Stimulated activated naive B cell treated with anti-CD40 and anti-IgM and Interleukin-4, amounts not matched to agents 10 μg/mL and 1 μg/mL and 100 μg/mL, for 72 hours (primary cell): ENCODE measurements at regions not wholly inside any gene's neighbourhood (a gene's known extent, or its start where the extent isn't known, plus 50 kb on each side); places are given as distances from the start of the nearest gene placed in this dataset.
"Not testable (repeated sequence)": the region's sequence is repeated elsewhere in the genome, so short reads cannot be mapped to it uniquely, and the experiment has no call there.

Experiments used
- ATAC-seq, 2 donors: fragments of 150-1000 bp; cut with Tn5 transposase; replicated peaks; 2 replicates each; pipeline ENCODE4 v1.10.0; 2021; ENCODE audit warnings: moderate library complexity in 1 of 2
- DNase-seq: peaks from one replicate; pipeline ENCODE4 v3.0.0; 2021
- H3K27ac Mint-ChIP-seq: one replicate; pipeline ENCODE4 v1.8.0; 2022; ENCODE audit warnings: mild to moderate bottlenecking, mixed read lengths
- H3K27me3 Mint-ChIP-seq, 2 donors: one replicate each; pipeline ENCODE4 v1.8.0; 2022; ENCODE audit warnings: mixed read lengths in 2 of 2
- H3K36me3 Mint-ChIP-seq, 2 donors: one replicate each; pipeline ENCODE4 v1.8.0; 2022; ENCODE audit warnings: mixed read lengths in 2 of 2, mild to moderate bottlenecking in 1 of 2
- H3K4me1 Mint-ChIP-seq, 2 donors: one replicate each; pipeline ENCODE4 v1.8.0; 2022; ENCODE audit warnings: mixed read lengths in 2 of 2, mild to moderate bottlenecking in 1 of 2
- H3K4me3 Mint-ChIP-seq, 2 donors: one replicate each; pipeline ENCODE4 v1.8.0; 2022; ENCODE audit warnings: mild to moderate bottlenecking in 2 of 2, mixed read lengths in 2 of 2, moderate library complexity in 1 of 2
- H3K9me3 Mint-ChIP-seq, 2 donors: one replicate each; pipeline ENCODE4 v1.8.0; 2022; ENCODE audit warnings: mixed read lengths in 2 of 2, mild to moderate bottlenecking in 1 of 2

DNA sequence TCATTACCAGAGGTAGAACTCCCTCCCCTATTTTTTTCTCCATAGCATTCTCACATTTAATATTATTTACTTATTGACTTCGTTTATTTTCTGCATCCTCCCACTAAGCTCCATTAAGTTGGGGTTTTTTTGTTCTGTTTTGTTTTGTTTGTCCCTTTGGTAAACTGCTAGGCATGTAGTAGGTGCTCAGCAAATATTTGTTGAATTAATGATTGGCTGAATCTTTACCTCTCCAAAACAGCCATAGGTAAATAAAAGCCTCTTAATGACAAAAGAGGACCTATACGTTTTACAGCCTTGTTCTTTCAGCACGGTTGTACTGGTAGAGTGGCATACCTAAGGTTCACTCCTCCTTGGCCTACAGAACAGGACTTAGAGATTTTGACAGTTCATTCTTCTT, 52.0 kb downstream of the PRORP start:
- DNase-seq (no peak), ATAC-seq (no peak)
- no peak overlapping the region for H3K4me3 Mint-ChIP-seq
- peaks cover 4 to 8% of the 10 kb centered on the region in 2 donors for H3K4me1 Mint-ChIP-seq
- H3K36me3 Mint-ChIP-seq = peaks cover 43 to 52% of the 10 kb centered on the region in 2 donors
- H3K27ac Mint-ChIP-seq = no peak overlapping the region
- peaks cover 4 to 10% of the 10 kb centered on the region in 2 donors for H3K9me3 Mint-ChIP-seq
- no peaks in the 10 kb centered on the region for H3K27me3 Mint-ChIP-seq

GRCh38 chr14:35180179-35180578, 57.8 kb downstream of the PRORP start:
- no peak for ATAC-seq
- Mint-ChIP-seq H3K27ac (no peak overlapping the region), H3K27me3 (no peaks in the 10 kb centered on the region), H3K9me3 (peaks cover 0 to 3% of the 10 kb centered on the region in 2 donors), H3K4me1 (peaks cover 11 to 12% of the 10 kb centered on the region in 2 donors), H3K4me3 (no peak overlapping the region), H3K36me3 (peaks cover 28 to 29% of the 10 kb centered on the region in 2 donors)
- no peak for DNase-seq

DNA sequence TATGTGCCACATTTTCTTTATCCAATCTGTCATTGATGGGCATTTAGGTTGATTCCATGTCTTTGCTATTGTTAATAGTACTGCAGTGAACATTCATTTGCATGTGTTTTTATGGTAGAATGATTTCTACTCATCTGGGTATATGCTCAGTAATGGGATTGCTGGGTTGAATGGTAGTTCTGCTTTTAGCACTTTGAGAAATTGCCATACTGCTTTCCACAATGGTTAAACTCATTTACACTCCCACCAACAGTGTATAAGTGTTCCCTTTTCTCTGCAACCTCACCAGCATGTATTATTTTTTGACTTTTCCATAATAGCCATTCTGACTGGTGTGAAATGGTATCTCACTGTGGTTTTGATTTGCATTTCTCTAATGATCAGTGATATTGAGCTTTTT, 62.5 kb downstream of the PRORP start:
- H3K27ac Mint-ChIP-seq, H3K27me3 Mint-ChIP-seq, H3K4me3 Mint-ChIP-seq, DNase-seq, H3K9me3 Mint-ChIP-seq: not testable (repeated sequence)
- ATAC-seq = peak; percentile 63 to 79
- Mint-ChIP-seq H3K36me3 (peaks cover 13 to 19% of the 10 kb centered on the region in 2 donors), H3K4me1 (peaks cover 9 to 14% of the 10 kb centered on the region in 2 donors)

GRCh38 chr14:35189422-35189821, 67.1 kb downstream of the PRORP start:
- H3K27me3 Mint-ChIP-seq = no peaks in the 10 kb centered on the region
- H3K36me3 Mint-ChIP-seq = peaks cover 27 to 40% of the 10 kb centered on the region in 2 donors
- no peak overlapping the region for H3K4me3 Mint-ChIP-seq
- ATAC-seq (no peak), DNase-seq (no peak)
- peaks cover 9 to 13% of the 10 kb centered on the region in 2 donors for H3K4me1 Mint-ChIP-seq
- no peak overlapping the region for H3K27ac Mint-ChIP-seq
- H3K9me3 Mint-ChIP-seq = peaks cover 1 to 3% of the 10 kb centered on the region in 2 donors

- H3K9me3 Mint-ChIP-seq = peaks cover 0 to 1% of the 10 kb centered on the region in 2 donors
- no peak overlapping the region for H3K27ac Mint-ChIP-seq
- H3K4me1 Mint-ChIP-seq = peaks cover 0 to 2% of the 10 kb centered on the region in 2 donors
- no peaks in the 10 kb centered on the region for H3K27me3 Mint-ChIP-seq
- H3K4me3 Mint-ChIP-seq = no peak overlapping the region
- H3K36me3 Mint-ChIP-seq = peaks cover 20 to 36% of the 10 kb centered on the region in 2 donors
- DNase-seq (no peak), ATAC-seq (no peak)
Observed at GRCh38 chr14:35193161-35193560, 70.8 kb downstream of the PRORP start.

GRCh38 chr14:35194183-35194582, 71.8 kb downstream of the PRORP start:
- H3K36me3 Mint-ChIP-seq = peaks cover 20 to 36% of the 10 kb centered on the region in 2 donors
- not testable (repeated sequence) for ATAC-seq, H3K27me3 Mint-ChIP-seq, H3K4me3 Mint-ChIP-seq, H3K4me1 Mint-ChIP-seq, DNase-seq, H3K9me3 Mint-ChIP-seq, H3K27ac Mint-ChIP-seq

DNA sequence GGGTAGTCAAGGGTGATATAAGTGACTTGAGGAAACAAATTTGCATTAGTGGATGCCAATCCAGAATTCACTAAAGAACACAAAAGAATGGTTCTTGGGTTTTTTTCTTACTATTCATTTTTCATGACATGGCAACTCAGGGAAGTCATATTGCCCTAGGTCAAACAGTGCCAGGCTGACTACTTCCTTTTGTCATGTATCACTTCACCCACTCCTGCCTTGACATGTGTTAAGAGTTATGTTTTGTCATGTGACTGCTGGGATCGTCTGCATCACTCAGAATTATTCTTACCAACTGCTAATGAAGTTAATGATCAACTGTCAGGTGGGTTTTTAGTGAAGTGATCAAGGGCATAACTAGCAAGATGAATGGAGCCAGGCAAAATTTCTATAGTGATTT, 74.2 kb downstream of the PRORP start:
- peak overlapping the region; percentile 66 for H3K27ac Mint-ChIP-seq

GRCh38 chr14:35197015-35197414, 74.7 kb downstream of the PRORP start:
- Mint-ChIP-seq H3K4me1 (peaks cover 0 to 2% of the 10 kb centered on the region in 2 donors), H3K27me3 (no peaks in the 10 kb centered on the region), H3K4me3 (no peak overlapping the region), H3K27ac (no peak overlapping the region), H3K9me3 (peaks cover 0 to 1% of the 10 kb centered on the region in 2 donors), H3K36me3 (peaks cover 13 to 27% of the 10 kb centered on the region in 2 donors)
- ATAC-seq = no peak
- no peak for DNase-seq

More for the DNA sequence above, 74.2 kb downstream of the PRORP start:
- no peak overlapping the region for H3K4me3 Mint-ChIP-seq
- H3K27me3 Mint-ChIP-seq = no peaks in the 10 kb centered on the region
- peaks cover 0 to 2% of the 10 kb centered on the region in 2 donors for H3K4me1 Mint-ChIP-seq
- DNase-seq (no peak), ATAC-seq (peak; percentile 49 to 57)
- peaks cover 0 to 1% of the 10 kb centered on the region in 2 donors for H3K9me3 Mint-ChIP-seq
- H3K36me3 Mint-ChIP-seq = peaks cover 17 to 32% of the 10 kb centered on the region in 2 donors

DNA sequence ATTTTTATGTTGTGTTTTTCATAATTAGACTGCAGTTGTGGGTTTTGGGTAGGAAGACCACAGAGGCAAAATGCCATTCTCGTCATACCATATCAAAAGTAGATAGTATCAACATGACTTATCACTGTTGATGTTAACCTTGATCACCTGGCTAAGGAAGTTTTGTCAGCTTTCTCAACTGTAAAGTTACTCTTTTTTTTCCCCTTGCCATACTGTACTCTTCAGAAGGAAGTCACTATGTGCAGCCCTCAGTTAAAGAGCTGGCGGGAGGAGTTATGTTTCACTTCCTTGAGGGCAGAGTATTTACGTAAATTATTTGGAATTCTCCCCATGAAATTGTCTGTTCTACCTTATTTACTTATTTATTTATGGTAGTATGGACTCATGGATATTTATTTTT, 78.7 kb downstream of the PRORP start:
- Mint-ChIP-seq H3K4me1 (peaks cover 0 to 3% of the 10 kb centered on the region in 2 donors), H3K27me3 (no peaks in the 10 kb centered on the region), H3K27ac (no peak overlapping the region), H3K36me3 (peaks cover 0 to 14% of the 10 kb centered on the region in 2 donors), H3K9me3 (no peaks in the 10 kb centered on the region), H3K4me3 (no peak overlapping the region)
- peak; percentile 16 to 23 for ATAC-seq
- DNase-seq = no peak

DNA sequence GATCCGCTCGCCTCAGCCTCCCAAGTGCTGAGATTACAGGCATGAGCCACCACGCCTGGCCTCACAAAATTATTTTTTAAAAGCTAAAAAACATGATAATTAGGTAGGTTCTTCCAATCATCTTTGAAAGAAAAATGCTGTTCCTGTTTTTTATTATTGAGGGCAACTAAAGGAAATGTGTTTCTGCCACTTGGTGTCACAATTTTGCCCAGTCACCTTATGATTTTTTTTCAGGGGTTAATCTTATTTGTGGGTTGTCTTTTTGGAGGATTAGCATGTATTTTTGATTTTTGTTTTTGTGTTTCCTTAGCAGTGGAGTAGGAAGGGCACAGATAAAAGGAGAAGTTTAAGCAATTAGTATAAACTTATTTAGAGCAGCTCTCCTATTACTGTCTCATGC, 79.8 kb downstream of the PRORP start:
- Mint-ChIP-seq H3K4me1 (peaks cover 0 to 2% of the 10 kb centered on the region in 2 donors), H3K9me3 (no peaks in the 10 kb centered on the region), H3K27me3 (no peaks in the 10 kb centered on the region), H3K27ac (no peak overlapping the region), H3K36me3 (peaks cover 0 to 14% of the 10 kb centered on the region in 2 donors), H3K4me3 (no peak overlapping the region)
- DNase-seq = no peak
- ATAC-seq = no peak

DNA sequence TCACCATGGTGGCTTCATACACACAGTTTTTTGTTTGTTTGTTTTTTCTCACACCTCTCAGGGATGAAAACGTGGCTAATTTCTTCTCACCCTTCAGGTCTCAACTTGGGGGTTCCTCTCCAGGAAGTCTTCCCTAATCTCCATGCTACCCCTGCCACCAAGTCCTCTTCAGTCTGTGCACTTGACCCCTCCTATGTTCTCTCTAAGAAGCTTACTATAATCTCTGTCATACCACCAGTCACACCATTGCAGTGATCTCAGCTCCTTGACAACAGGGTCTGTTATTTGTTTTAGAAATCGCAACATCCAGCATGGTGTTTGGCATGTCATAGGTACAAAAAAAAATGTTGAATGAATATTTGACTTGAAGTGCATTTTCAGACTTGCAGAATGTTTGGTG, 83.4 kb downstream of the PRORP start:
- ATAC-seq = no peak
- H3K9me3 Mint-ChIP-seq = no peaks in the 10 kb centered on the region
- H3K36me3 Mint-ChIP-seq = peaks cover 0 to 14% of the 10 kb centered on the region in 2 donors
- no peak for DNase-seq
- peaks cover 0 to 2% of the 10 kb centered on the region in 2 donors for H3K4me1 Mint-ChIP-seq
- no peak overlapping the region for H3K27ac Mint-ChIP-seq
- H3K4me3 Mint-ChIP-seq = no peak overlapping the region
- H3K27me3 Mint-ChIP-seq = no peaks in the 10 kb centered on the region

DNA sequence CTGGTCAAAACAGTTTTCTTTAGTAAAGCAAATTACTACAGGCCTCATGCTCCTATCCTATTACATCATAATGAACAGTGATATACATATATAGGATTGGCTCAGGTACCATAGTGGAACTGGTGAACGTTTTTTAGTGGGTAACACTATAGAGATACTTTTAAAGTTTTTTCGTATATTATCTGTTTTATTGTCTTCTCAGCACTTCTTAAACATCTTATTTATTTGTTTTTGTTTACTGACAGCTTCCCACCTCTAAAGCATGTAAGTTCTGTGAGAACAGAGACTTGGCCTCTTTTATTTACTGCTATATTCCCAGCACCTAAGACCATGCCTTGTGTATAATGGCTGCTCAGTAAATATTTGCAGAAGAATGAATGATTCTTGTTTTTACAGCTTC, 81.1 kb upstream of the PSMA6 start:
- Mint-ChIP-seq H3K36me3 (peaks cover 3 to 10% of the 10 kb centered on the region in 2 donors), H3K27me3 (no peaks in the 10 kb centered on the region), H3K4me3 (no peak overlapping the region), H3K9me3 (no peaks in the 10 kb centered on the region), H3K27ac (no peak overlapping the region), H3K4me1 (no peaks in the 10 kb centered on the region)
- DNase-seq (no peak), ATAC-seq (no peak)

DNA sequence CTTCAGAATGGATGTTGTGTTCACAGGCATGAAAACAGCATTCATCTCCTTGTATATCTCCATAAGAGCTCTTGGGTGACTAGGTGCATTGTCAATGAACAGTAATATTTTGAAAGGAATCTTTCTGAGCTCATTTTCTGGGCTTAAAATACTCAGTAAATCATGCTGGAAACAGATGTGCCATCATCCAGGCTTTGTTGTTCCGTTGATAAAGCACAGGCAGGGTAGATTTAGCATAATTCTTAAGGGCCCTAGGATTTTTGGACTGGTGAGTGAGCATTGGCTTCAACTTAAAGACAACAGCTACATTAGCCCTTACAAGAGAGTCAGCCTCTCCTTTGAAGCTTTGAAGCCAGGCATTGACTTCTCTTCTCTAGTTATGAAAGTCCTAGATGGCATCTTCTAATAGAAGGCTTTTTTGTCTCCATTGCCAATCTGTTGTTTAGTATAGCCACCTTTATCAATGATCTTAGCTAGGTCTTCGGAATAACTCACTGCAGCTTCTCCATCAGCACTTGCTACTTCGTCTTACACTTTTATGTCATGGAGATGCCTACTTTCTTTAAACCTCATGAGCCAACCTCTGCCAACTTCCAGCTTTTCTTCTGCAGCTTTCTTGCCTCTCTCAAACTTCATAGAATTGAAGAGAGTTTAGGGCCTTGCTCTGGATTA, 79.6 kb upstream of the PSMA6 start:
- Mint-ChIP-seq H3K4me1 (no peaks in the 10 kb centered on the region), H3K4me3 (no peak overlapping the region), H3K9me3 (no peaks in the 10 kb centered on the region), H3K36me3 (peaks cover 5 to 9% of the 10 kb centered on the region in 2 donors), H3K27ac (no peak overlapping the region), H3K27me3 (no peaks in the 10 kb centered on the region)
- no peak for ATAC-seq
- no peak for DNase-seq

DNA sequence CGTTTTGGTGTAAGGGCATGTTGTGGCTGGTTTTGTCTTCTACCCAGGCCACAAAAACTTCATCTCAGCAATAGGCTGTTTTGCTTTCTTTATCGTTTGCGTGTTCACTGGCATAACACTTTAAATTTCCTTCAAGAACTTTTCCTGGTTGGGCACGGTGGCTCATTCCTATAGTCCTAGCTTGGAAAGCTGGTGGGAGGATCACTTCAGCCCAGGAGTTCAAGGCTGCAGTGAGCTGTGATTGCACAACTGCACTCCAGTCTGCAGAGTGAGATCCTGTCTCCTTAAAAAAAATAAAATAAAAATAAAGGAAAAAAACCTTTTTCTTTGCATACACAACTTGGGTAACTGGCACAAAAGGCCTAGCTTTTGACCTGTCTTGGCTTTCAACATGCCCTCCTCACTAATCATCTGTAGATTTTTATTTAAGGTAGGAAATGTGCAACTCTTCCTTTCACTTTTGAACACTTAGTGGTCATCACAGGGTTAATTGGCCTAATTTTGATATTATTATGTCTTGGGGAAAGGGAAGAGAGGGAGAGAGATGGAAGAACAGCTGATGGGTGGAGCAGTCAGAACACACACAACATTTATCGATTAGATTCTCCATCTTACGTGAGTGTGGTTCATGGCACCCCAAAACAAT, 78.9 kb upstream of the PSMA6 start:
- Mint-ChIP-seq H3K4me3 (no peak overlapping the region), H3K9me3 (no peaks in the 10 kb centered on the region), H3K27me3 (no peaks in the 10 kb centered on the region), H3K27ac (no peak overlapping the region), H3K36me3 (peaks cover 7 to 8% of the 10 kb centered on the region in 2 donors), H3K4me1 (no peaks in the 10 kb centered on the region)
- ATAC-seq (no peak), DNase-seq (no peak)

DNA sequence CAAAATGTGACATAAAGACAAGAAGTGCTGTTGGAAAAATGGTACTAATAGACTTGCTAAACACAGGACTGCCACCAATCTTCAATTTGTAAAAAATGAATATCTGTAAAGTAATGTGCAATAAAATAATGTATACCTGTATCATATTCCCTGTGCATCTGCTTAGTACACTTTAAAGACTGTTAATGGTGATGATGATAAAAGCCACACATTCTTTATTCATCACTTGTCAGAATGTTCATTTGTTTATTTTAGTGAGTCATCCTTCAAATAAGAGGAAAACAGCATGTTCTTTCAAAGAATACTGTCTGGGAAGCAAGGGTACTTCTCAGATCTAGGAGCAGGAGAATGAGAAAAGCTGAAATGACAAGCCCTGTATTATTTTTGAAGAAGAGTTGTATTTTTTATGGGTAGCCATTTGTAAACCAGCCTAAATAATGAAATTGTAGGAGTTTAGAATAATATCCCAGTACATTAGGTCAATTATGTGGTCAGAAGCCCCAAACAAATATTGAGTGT, 78.3 kb upstream of the PSMA6 start:
- Mint-ChIP-seq H3K36me3 (peaks cover 7 to 9% of the 10 kb centered on the region in 2 donors), H3K27me3 (no peaks in the 10 kb centered on the region), H3K9me3 (no peaks in the 10 kb centered on the region), H3K4me1 (no peaks in the 10 kb centered on the region), H3K27ac (no peak overlapping the region), H3K4me3 (no peak overlapping the region)
- ATAC-seq (no peak), DNase-seq (no peak)
